SK-N-SH (cell line): ENCODE measurements at regions not wholly inside any gene's neighbourhood (a gene's known extent, or its start where the extent isn't known, plus 50 kb on each side); places are given as distances from the start of the nearest gene placed in this dataset.

Experiments used
- CTCF ChIA-PET: fragments of 300-600, 350-600 bp; formaldehyde crosslinking; extraction: SDS; loops from one replicate; lab custom pipeline; 2021; lab: Yijun Ruan, JAX
- POLR2A ChIA-PET: fragments of 350-600 bp; sonication (Branson Sonifier 250); formaldehyde crosslinking; extraction: SDS; loops from one replicate; lab custom pipeline; 2020; ENCODE audit warnings: antibody characterized with exemption, inconsistent platforms; lab: Yijun Ruan, JAX
- DNase-seq: peaks from one replicate; pipeline ENCODE4 v3.0.0; 2012
- H2AFZ ChIP-seq: fragments of 200-600 bp; sonication (generic); 2 replicates; pipeline ENCODE4 v1.8.1; 2016; ENCODE audit warnings: antibody characterized with exemption, mild to moderate bottlenecking, low read depth
- H3F3A ChIP-seq: fragments of 200-600 bp; sonication (generic); replicated peaks from 2 replicates; pipeline ENCODE3; 2016; ENCODE audit warnings: antibody characterized with exemption, mild to moderate bottlenecking; ENCODE audit not compliant: insufficient read depth
- H3K27ac ChIP-seq, 2 experiments: fragments of 200-500 bp in 1 of 2; fragments of 200-600 bp in 1 of 2; sonication (Bioruptor generic) in 1 of 2; sonication (generic), shearing (Covaris generic) in 1 of 2; 2 replicates each; pipeline versions ENCODE4 v1.5.1 to v1.6.1; 2014 to 2016; ENCODE audit warnings: low read depth in 2 of 2, inconsistent platforms in 1 of 2, low read length in 1 of 2, mild to moderate bottlenecking in 1 of 2, mixed read lengths in 1 of 2
- H3K27me3 ChIP-seq: fragments of 200-600 bp; sonication (generic), shearing (Covaris generic); 2 replicates; pipeline ENCODE4 v1.6.1; 2016; ENCODE audit warnings: mixed run types; ENCODE audit not compliant: insufficient read depth
- H3K36me3 ChIP-seq, 2 experiments: fragments of 200-500 bp in 1 of 2; fragments of 200-600 bp in 1 of 2; sonication (Bioruptor generic) in 1 of 2; sonication (generic) in 1 of 2; replicated peaks in 1 of 2; 2 replicates each; pipeline versions ENCODE3 to v1.5.1; 2014 to 2016; ENCODE audit warnings: low read length in 1 of 2, mild to moderate bottlenecking in 1 of 2; ENCODE audit not compliant: insufficient read depth in 2 of 2, control insufficient read depth in 1 of 2
- H3K4me1 ChIP-seq, 2 experiments: fragments of 200-500 bp in 1 of 2; fragments of 200-600 bp in 1 of 2; sonication (Bioruptor generic) in 1 of 2; sonication (generic), shearing (Covaris generic) in 1 of 2; 2 replicates each; pipeline versions ENCODE4 v1.5.1 to v1.6.1; 2014 to 2016; ENCODE audit warnings: low read depth in 1 of 2, low read length in 1 of 2, mixed run types in 1 of 2; ENCODE audit not compliant: insufficient read depth in 2 of 2, control insufficient read depth in 1 of 2
- H3K4me2 ChIP-seq: fragments of 200-600 bp; sonication (generic), shearing (Covaris generic); 2 replicates; pipeline ENCODE4 v1.6.1; 2017; ENCODE audit warnings: mixed run types
- H3K4me3 ChIP-seq, 2 experiments: fragments of 200-500 bp in 1 of 2; fragments of 200-600 bp in 1 of 2; sonication (Bioruptor generic) in 1 of 2; sonication (generic), shearing (Covaris generic) in 1 of 2; 2 replicates each; pipeline versions ENCODE4 v1.5.1 to v1.8.1; 2014 to 2016; ENCODE audit warnings: low read depth in 2 of 2, inconsistent platforms in 1 of 2, low read length in 1 of 2, mild to moderate bottlenecking in 1 of 2, mixed read lengths in 1 of 2, moderate library complexity in 1 of 2
- H3K79me2 ChIP-seq: fragments of 200-600 bp; sonication (generic); 2 replicates; pipeline ENCODE4 v1.8.1; 2017; ENCODE audit warnings: mild to moderate bottlenecking; ENCODE audit not compliant: insufficient read depth
- H3K9ac ChIP-seq: fragments of 200-600 bp; sonication (generic); 2 replicates; pipeline ENCODE4 v1.6.1; 2017; ENCODE audit warnings: mixed run types
- H3K9me2 ChIP-seq: fragments of 200-600 bp; sonication (generic); 2 replicates; pipeline ENCODE4 v1.6.1; 2017; ENCODE audit warnings: mixed run types
- H3K9me3 ChIP-seq: fragments of 200-600 bp; sonication (generic); 2 replicates; pipeline ENCODE4 v1.6.1; 2017; ENCODE audit warnings: mixed run types, mild to moderate bottlenecking, moderate library complexity
- H4K20me1 ChIP-seq: fragments of 200-600 bp; sonication (generic); 2 replicates; pipeline ENCODE4 v1.6.1; 2017; ENCODE audit warnings: mild to moderate bottlenecking, mixed run types; ENCODE audit not compliant: insufficient read depth
- CHD2 ChIP-seq: fragments of 150-350 bp; IDR thresholded peaks from 2 replicates; pipeline ENCODE4 v1.6.1; 2018; ENCODE audit warnings: low read length; ENCODE audit not compliant: partially characterized antibody
- CTCF ChIP-seq: fragments of 200-600 bp; sonication (generic); IDR thresholded peaks from 2 replicates; pipeline ENCODE4 v1.6.1; 2017; ENCODE audit warnings: antibody characterized with exemption, mild to moderate bottlenecking, moderate library complexity
- ELF1 ChIP-seq: IDR thresholded peaks from 2 replicates; pipeline ENCODE4 v1.4.0; 2012
- EP300 ChIP-seq, 2 experiments: IDR thresholded peaks; 2 replicates each; pipeline versions ENCODE4 v1.4.0 to v1.6.1; 2012; ENCODE audit warnings: borderline replicate concordance in 1 of 2, low read depth in 1 of 2, low read length in 1 of 2
- FOSL2 ChIP-seq: IDR thresholded peaks from 2 replicates; pipeline ENCODE4 v1.4.0; 2012; ENCODE audit warnings: low read depth, mild to moderate bottlenecking, moderate library complexity, borderline replicate concordance
- FOXJ3 ChIP-seq: sonication (generic); formaldehyde crosslinking; IDR thresholded peaks from 2 replicates; pipeline ENCODE4 v1.5.1; 2020; ENCODE audit warnings: mild to moderate bottlenecking, missing genetic modification reagents
- GABPA ChIP-seq: IDR thresholded peaks from 2 replicates; pipeline ENCODE4 v1.4.0; 2012; ENCODE audit warnings: low read depth, mild to moderate bottlenecking
- IRF3 ChIP-seq: fragments of 150-350 bp; IDR thresholded peaks from 2 replicates; pipeline ENCODE4 v1.6.1; 2016; ENCODE audit warnings: mild to moderate bottlenecking, low read depth, low read length
- MAX ChIP-seq: IDR thresholded peaks from 2 replicates; pipeline ENCODE4 v1.4.0; 2012; ENCODE audit warnings: low read depth
- MEF2A ChIP-seq: IDR thresholded peaks from 2 replicates; pipeline ENCODE4 v1.4.0; 2012; ENCODE audit warnings: low read depth, borderline replicate concordance
- NFIC ChIP-seq: IDR thresholded peaks from 2 replicates; pipeline ENCODE4 v1.4.0; 2012; ENCODE audit warnings: borderline replicate concordance
- RFX5 ChIP-seq: IDR thresholded peaks from 2 replicates; pipeline ENCODE4 v1.6.1; 2012; ENCODE audit warnings: mild to moderate bottlenecking, improper control_type of control experiment, low read length
- SIN3A ChIP-seq: IDR thresholded peaks from 2 replicates; pipeline ENCODE4 v1.6.1; 2012; ENCODE audit warnings: low read depth, mild to moderate bottlenecking, low read length, moderate library complexity, borderline replicate concordance
- TAF1 ChIP-seq: IDR thresholded peaks from 2 replicates; pipeline ENCODE4 v1.6.1; 2012; ENCODE audit warnings: low read depth, mild to moderate bottlenecking, low read length, moderate library complexity, borderline replicate concordance
- TEAD4 ChIP-seq: IDR thresholded peaks from 2 replicates; pipeline ENCODE4 v1.4.0; 2012; ENCODE audit warnings: mild to moderate bottlenecking, borderline replicate concordance; ENCODE audit not compliant: insufficient read depth
- YY1 ChIP-seq: IDR thresholded peaks from 2 replicates; pipeline ENCODE4 v1.4.0; 2012; ENCODE audit warnings: low read depth, mild to moderate bottlenecking
- WGBS: methylation state at CpG from one replicate; pipeline ENCODE4 v1.1.6; 2017; ENCODE audit warnings: low lambda C conversion rate; 5-methylcytosine and 5-hydroxymethylcytosine counted together
- TF ChIP-seq, protein P1 (sequence below): IDR thresholded peaks from 2 replicates; pipeline ENCODE4 v1.6.1; 2012; ENCODE audit warnings: mild to moderate bottlenecking, low read depth, low read length, moderate library complexity

DNA sequence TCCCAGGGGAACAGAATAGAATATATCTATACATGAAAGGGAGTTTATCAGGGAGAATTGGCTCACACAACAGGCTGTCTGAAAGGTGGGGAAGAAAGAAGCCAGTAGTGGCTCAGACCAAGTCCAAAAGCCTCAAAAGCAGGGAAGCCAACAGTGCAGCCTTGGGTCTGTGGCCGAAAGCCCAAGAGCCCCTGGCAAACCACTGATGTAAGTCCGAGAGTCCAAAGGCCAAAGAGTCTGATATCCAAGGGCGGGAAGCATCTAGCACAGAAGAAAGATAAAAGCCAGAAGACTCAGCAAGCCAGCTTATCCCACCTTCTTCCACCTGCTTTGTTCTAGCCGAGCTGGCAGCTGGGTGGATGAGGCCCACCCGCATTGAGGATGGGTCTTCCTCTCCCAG, 172.5 kb downstream of the CCDC71L start:
- no peak overlapping the region for H2AFZ ChIP-seq
- TF ChIP-seq, protein P1, sequence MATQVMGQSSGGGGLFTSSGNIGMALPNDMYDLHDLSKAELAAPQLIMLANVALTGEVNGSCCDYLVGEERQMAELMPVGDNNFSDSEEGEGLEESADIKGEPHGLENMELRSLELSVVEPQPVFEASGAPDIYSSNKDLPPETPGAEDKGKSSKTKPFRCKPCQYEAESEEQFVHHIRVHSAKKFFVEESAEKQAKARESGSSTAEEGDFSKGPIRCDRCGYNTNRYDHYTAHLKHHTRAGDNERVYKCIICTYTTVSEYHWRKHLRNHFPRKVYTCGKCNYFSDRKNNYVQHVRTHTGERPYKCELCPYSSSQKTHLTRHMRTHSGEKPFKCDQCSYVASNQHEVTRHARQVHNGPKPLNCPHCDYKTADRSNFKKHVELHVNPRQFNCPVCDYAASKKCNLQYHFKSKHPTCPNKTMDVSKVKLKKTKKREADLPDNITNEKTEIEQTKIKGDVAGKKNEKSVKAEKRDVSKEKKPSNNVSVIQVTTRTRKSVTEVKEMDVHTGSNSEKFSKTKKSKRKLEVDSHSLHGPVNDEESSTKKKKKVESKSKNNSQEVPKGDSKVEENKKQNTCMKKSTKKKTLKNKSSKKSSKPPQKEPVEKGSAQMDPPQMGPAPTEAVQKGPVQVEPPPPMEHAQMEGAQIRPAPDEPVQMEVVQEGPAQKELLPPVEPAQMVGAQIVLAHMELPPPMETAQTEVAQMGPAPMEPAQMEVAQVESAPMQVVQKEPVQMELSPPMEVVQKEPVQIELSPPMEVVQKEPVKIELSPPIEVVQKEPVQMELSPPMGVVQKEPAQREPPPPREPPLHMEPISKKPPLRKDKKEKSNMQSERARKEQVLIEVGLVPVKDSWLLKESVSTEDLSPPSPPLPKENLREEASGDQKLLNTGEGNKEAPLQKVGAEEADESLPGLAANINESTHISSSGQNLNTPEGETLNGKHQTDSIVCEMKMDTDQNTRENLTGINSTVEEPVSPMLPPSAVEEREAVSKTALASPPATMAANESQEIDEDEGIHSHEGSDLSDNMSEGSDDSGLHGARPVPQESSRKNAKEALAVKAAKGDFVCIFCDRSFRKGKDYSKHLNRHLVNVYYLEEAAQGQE, result no peak
- TF ChIP-seq CHD2, result no peak
- no peak for TF ChIP-seq EP300 (IDR thresholded peaks at IDR 0.05; ENCODE audit: borderline replicate concordance in 1 of 2, low read depth in 1 of 2, low read length in 1 of 2)
- TF ChIP-seq TAF1, result no peak
- no peak for TF ChIP-seq GABPA
- TF ChIP-seq CTCF, result no peak
- no peak for TF ChIP-seq MEF2A
- TF ChIP-seq TEAD4, result no peak
- TF ChIP-seq IRF3, result no peak
- TF ChIP-seq SIN3A, result no peak
- no peak for TF ChIP-seq YY1
- TF ChIP-seq MAX, result no peak
- no peak for TF ChIP-seq NFIC
- TF ChIP-seq ELF1, result no peak
- TF ChIP-seq FOXJ3 (CRISPR knock-in tag), result no peak
- TF ChIP-seq FOSL2, result no peak
- no peak for TF ChIP-seq RFX5
- ChIA-PET POLR2A (no interaction called here), CTCF (interaction anchor here (0.7 to 2.2 kb wide), 6 partner anchors 10 to 321 kb away, joined by 3 to 8 read pairs (median 3); no protein-coding TSS in a partner anchor)
- peaks cover 27% of the 10 kb centered on the region for H3F3A ChIP-seq
- 65% methylated on average over 5 of the region's 5 CpGs for WGBS
- no peaks in the 10 kb centered on the region for H3K27me3 ChIP-seq
- H3K9me2 ChIP-seq, result no peaks in the 10 kb centered on the region
- H3K4me2 ChIP-seq, result no peak overlapping the region
- no peak overlapping the region for H3K9ac ChIP-seq
- no peak overlapping the region for H3K27ac ChIP-seq
- H3K4me1 ChIP-seq, result peaks cover 4 to 28% of the 10 kb centered on the region in 2 experiments
- no peak for DNase-seq
- no peaks in the 10 kb centered on the region for H3K9me3 ChIP-seq
- no peaks in the 10 kb centered on the region for H4K20me1 ChIP-seq
- no peaks in the 10 kb centered on the region for H3K79me2 ChIP-seq
- no peaks in the 10 kb centered on the region for H3K36me3 ChIP-seq
- H3K4me3 ChIP-seq, result no peak overlapping the region
